ENCODE measurements at regions not wholly inside any gene's neighbourhood (a gene's known extent, or its start where the extent isn't known, plus 50 kb on each side); places are given as distances from the start of the nearest gene placed in this dataset.

GRCh38 chr13:47220453-47221140 is 323.7 kb upstream of the HTR2A start:
- no peak overlapping the region for H2AFZ ChIP-seq (ENCODE audit: low read depth, low read length)
- no peak overlapping the region for H3K4me3 ChIP-seq (ENCODE audit: low read length)
- no peak for TF ChIP-seq EZH2 (IDR thresholded peaks at IDR 0.05; ENCODE audit: borderline replicate concordance, insufficient read depth, low read length, poor library complexity, severe bottlenecking)
- TF ChIP-seq TAF1 (IDR thresholded peaks at IDR 0.05; ENCODE audit: low read depth) = no peak
- TF ChIP-seq RAD21 (conservative IDR thresholded peaks at IDR 0.05) = no peak
- TF ChIP-seq SMC3 (conservative IDR thresholded peaks at IDR 0.05; ENCODE audit: poor library complexity) = no peak
- TF ChIP-seq MXI1 (conservative IDR thresholded peaks at IDR 0.05; ENCODE audit: poor library complexity, severe bottlenecking) = no peak
- TF ChIP-seq, protein P1, sequence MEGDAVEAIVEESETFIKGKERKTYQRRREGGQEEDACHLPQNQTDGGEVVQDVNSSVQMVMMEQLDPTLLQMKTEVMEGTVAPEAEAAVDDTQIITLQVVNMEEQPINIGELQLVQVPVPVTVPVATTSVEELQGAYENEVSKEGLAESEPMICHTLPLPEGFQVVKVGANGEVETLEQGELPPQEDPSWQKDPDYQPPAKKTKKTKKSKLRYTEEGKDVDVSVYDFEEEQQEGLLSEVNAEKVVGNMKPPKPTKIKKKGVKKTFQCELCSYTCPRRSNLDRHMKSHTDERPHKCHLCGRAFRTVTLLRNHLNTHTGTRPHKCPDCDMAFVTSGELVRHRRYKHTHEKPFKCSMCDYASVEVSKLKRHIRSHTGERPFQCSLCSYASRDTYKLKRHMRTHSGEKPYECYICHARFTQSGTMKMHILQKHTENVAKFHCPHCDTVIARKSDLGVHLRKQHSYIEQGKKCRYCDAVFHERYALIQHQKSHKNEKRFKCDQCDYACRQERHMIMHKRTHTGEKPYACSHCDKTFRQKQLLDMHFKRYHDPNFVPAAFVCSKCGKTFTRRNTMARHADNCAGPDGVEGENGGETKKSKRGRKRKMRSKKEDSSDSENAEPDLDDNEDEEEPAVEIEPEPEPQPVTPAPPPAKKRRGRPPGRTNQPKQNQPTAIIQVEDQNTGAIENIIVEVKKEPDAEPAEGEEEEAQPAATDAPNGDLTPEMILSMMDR (IDR thresholded peaks at IDR 0.05; ENCODE audit: poor library complexity, severe bottlenecking) = no peak
- TF ChIP-seq POLR2AphosphoS5 (IDR thresholded peaks at IDR 0.05) = no peak
- no peak for TF ChIP-seq REST (IDR thresholded peaks at IDR 0.05; ENCODE audit: borderline replicate concordance)
- TF ChIP-seq EP300 (conservative IDR thresholded peaks at IDR 0.05; ENCODE audit: poor library complexity, severe bottlenecking) = no peak
- no peaks in the 10 kb centered on the region for H3K9me2 ChIP-seq (ENCODE audit: insufficient read depth, low read length)
- no peaks in the 10 kb centered on the region for H3K9me3 ChIP-seq (ENCODE audit: low read length)
- H3K27me3 ChIP-seq (ENCODE audit: insufficient read depth, low read depth, low read length) = no peaks in the 10 kb centered on the region
- no peaks in the 10 kb centered on the region for H3F3A ChIP-seq (ENCODE audit: insufficient read depth, low read length, poor library complexity, severe bottlenecking)
- no peak overlapping the region for H3K9ac ChIP-seq (ENCODE audit: low read length)
- H4K20me1 ChIP-seq (ENCODE audit: insufficient read depth) = no peaks in the 10 kb centered on the region
- no peak overlapping the region for H3K4me2 ChIP-seq (ENCODE audit: low read length)
- H3K36me3 ChIP-seq (ENCODE audit: insufficient read depth, low read length) = no peaks in the 10 kb centered on the region
- H3K27ac ChIP-seq (ENCODE audit: low read length) = no peak overlapping the region
- H3K79me2 ChIP-seq (replicated peaks; ENCODE audit: insufficient read depth, low read length) = no peaks in the 10 kb centered on the region

- H3F3A ChIP-seq (ENCODE audit: insufficient read depth, low read length, poor library complexity, severe bottlenecking) = no peaks in the 10 kb centered on the region
- no peak overlapping the region for H3K27ac ChIP-seq (ENCODE audit: low read length)
- no peak overlapping the region for H3K4me2 ChIP-seq (ENCODE audit: low read length)
- no peaks in the 10 kb centered on the region for H3K79me2 ChIP-seq (replicated peaks; ENCODE audit: insufficient read depth, low read length)
- TF ChIP-seq, protein P1 (IDR thresholded peaks at IDR 0.05; ENCODE audit: poor library complexity, severe bottlenecking) = no peak
- TF ChIP-seq POLR2AphosphoS5 (IDR thresholded peaks at IDR 0.05) = no peak
- TF ChIP-seq RAD21 (conservative IDR thresholded peaks at IDR 0.05) = no peak
- no peak for TF ChIP-seq MXI1 (conservative IDR thresholded peaks at IDR 0.05; ENCODE audit: poor library complexity, severe bottlenecking)
- TF ChIP-seq SMC3 (conservative IDR thresholded peaks at IDR 0.05; ENCODE audit: poor library complexity) = no peak
- no peak for TF ChIP-seq TAF1 (IDR thresholded peaks at IDR 0.05; ENCODE audit: low read depth)
- TF ChIP-seq EP300 (conservative IDR thresholded peaks at IDR 0.05; ENCODE audit: poor library complexity, severe bottlenecking) = no peak
- TF ChIP-seq REST (IDR thresholded peaks at IDR 0.05; ENCODE audit: borderline replicate concordance) = no peak
- no peak for TF ChIP-seq EZH2 (IDR thresholded peaks at IDR 0.05; ENCODE audit: borderline replicate concordance, insufficient read depth, low read length, poor library complexity, severe bottlenecking)
- no peak overlapping the region for H3K9ac ChIP-seq (ENCODE audit: low read length)
- no peak overlapping the region for H2AFZ ChIP-seq (ENCODE audit: low read depth, low read length)
- no peaks in the 10 kb centered on the region for H3K9me2 ChIP-seq (ENCODE audit: insufficient read depth, low read length)
- H4K20me1 ChIP-seq (ENCODE audit: insufficient read depth) = no peaks in the 10 kb centered on the region
- no peaks in the 10 kb centered on the region for H3K9me3 ChIP-seq (ENCODE audit: low read length)
- no peaks in the 10 kb centered on the region for H3K36me3 ChIP-seq (ENCODE audit: insufficient read depth, low read length)
- H3K4me3 ChIP-seq (ENCODE audit: low read length) = no peak overlapping the region
- no peaks in the 10 kb centered on the region for H3K27me3 ChIP-seq (ENCODE audit: insufficient read depth, low read depth, low read length)
These were observed 321.8 kb upstream of the HTR2A start for GRCh38 chr13:47218611-47219010.

Measured in neural cell (in vitro differentiated cells).